SU-DHL-6 (cell line): ENCODE measurements at regions not wholly inside any gene's neighbourhood (a gene's known extent, or its start where the extent isn't known, plus 50 kb on each side); places are given as distances from the start of the nearest gene placed in this dataset.

Experiments used
- H2AFZ ChIP-seq: fragments of 200-600 bp; sonication (generic); 2 replicates; pipeline ENCODE4 v1.6.1; 2014; ENCODE audit warnings: low read depth, mild to moderate bottlenecking, moderate library complexity, mixed read lengths, antibody characterized with exemption, low read length; ENCODE audit not compliant: severe bottlenecking
- H3F3A ChIP-seq: fragments of 200-600 bp; shearing (Covaris generic); 2 replicates; pipeline ENCODE4 v1.6.0; 2016; ENCODE audit warnings: antibody characterized with exemption, mild to moderate bottlenecking; ENCODE audit not compliant: insufficient read depth
- H3K27ac ChIP-seq: fragments of 200-600 bp; sonication (generic); 2 replicates; pipeline ENCODE4 v1.5.1; 2016; ENCODE audit warnings: low read depth, mild to moderate bottlenecking, low read length, moderate library complexity, mixed read lengths
- H3K27me3 ChIP-seq: fragments of 200-600 bp; sonication (generic), shearing (Covaris generic); 2 replicates; pipeline ENCODE4 v1.6.0; 2014; ENCODE audit warnings: mild to moderate bottlenecking, low read length
- H3K36me3 ChIP-seq: fragments of 200-600 bp; sonication (generic); 2 replicates; pipeline ENCODE4 v1.6.1; 2014; ENCODE audit warnings: mild to moderate bottlenecking, low read length, mixed read lengths
- H3K4me2 ChIP-seq: fragments of 300-600, 200-600 bp; shearing (Covaris generic), sonication (generic); 2 replicates; pipeline ENCODE4 v1.6.0; 2014; ENCODE audit warnings: low read length, low read depth, mild to moderate bottlenecking; ENCODE audit not compliant: poor library complexity, severe bottlenecking
- H3K4me3 ChIP-seq: fragments of 200-600 bp; sonication (generic); 2 replicates; pipeline ENCODE4 v1.5.1; 2014; ENCODE audit warnings: antibody characterized with exemption, low read length, mild to moderate bottlenecking, mixed read lengths; ENCODE audit not compliant: insufficient read depth, poor library complexity, severe bottlenecking
- H3K79me2 ChIP-seq: fragments of 200-600 bp; sonication (generic); 2 replicates; pipeline ENCODE4 v1.6.1; 2014; ENCODE audit warnings: mild to moderate bottlenecking, low read length, moderate library complexity; ENCODE audit not compliant: insufficient read depth
- H3K9ac ChIP-seq: fragments of 200-600 bp; sonication (generic); 2 replicates; pipeline ENCODE4 v1.7.0; 2014; ENCODE audit warnings: mild to moderate bottlenecking, low read length
- H3K9me2 ChIP-seq: fragments of 200-600 bp; sonication (generic); replicated peaks from 2 replicates; pipeline ENCODE4 v1.6.1; 2014; ENCODE audit warnings: low read length; ENCODE audit not compliant: insufficient read depth
- H3K9me3 ChIP-seq: fragments of 200-600 bp; sonication (generic); 2 replicates; pipeline ENCODE4 v1.6.1; 2014; ENCODE audit warnings: low read length, mixed read lengths; ENCODE audit not compliant: insufficient read depth
- H4K20me1 ChIP-seq: fragments of 200-600 bp; sonication (generic); 2 replicates; pipeline ENCODE4 v1.6.1; 2014; ENCODE audit warnings: low read depth, mild to moderate bottlenecking, antibody characterized with exemption, low read length, moderate library complexity, mixed read lengths
- CTCF ChIP-seq: fragments of 200-600 bp; sonication (generic); IDR thresholded peaks from one replicate; pipeline ENCODE4 v1.5.1; 2017; ENCODE audit warnings: antibody characterized with exemption, mild to moderate bottlenecking, low read length, moderate library complexity; ENCODE audit not compliant: insufficient read depth, poor library complexity, severe bottlenecking
- EZH2phosphoT487 ChIP-seq: fragments of 200-600 bp; sonication (generic), shearing (Covaris generic); conservative IDR thresholded peaks from 2 replicates; pipeline ENCODE4 v1.6.1; 2018; ENCODE audit warnings: mild to moderate bottlenecking, antibody characterized with exemption, low read length, moderate library complexity, mixed read lengths

GRCh38 chr9:24738421-24738961, 192.8 kb upstream of the IZUMO3 start:
- H3K4me2 ChIP-seq = no peak overlapping the region

GRCh38 chr9:24731754-24732153, 186.1 kb upstream of the IZUMO3 start:
- TF ChIP-seq EZH2phosphoT487 (no peak), CTCF (no peak)
- Histone ChIP-seq H3K4me2 (no peak overlapping the region), H3K9me2 (no peaks in the 10 kb centered on the region), H3K9me3 (no peaks in the 10 kb centered on the region), H3F3A (no peaks in the 10 kb centered on the region), H4K20me1 (no peaks in the 10 kb centered on the region), H3K36me3 (no peaks in the 10 kb centered on the region), H3K79me2 (no peaks in the 10 kb centered on the region), H3K9ac (no peak overlapping the region), H2AFZ (no peak overlapping the region), H3K27ac (no peak overlapping the region), H3K27me3 (no peaks in the 10 kb centered on the region), H3K4me3 (no peak overlapping the region)

More at GRCh38 chr9:24738421-24738961, 192.8 kb upstream of the IZUMO3 start:
- no peak overlapping the region for H3K27ac ChIP-seq
- no peaks in the 10 kb centered on the region for H3F3A ChIP-seq
- H3K36me3 ChIP-seq = no peaks in the 10 kb centered on the region
- no peak overlapping the region for H2AFZ ChIP-seq
- TF ChIP-seq CTCF (no peak), EZH2phosphoT487 (no peak)
- no peak overlapping the region for H3K9ac ChIP-seq
- H4K20me1 ChIP-seq = no peaks in the 10 kb centered on the region
- no peaks in the 10 kb centered on the region for H3K9me2 ChIP-seq
- H3K4me3 ChIP-seq = no peak overlapping the region
- no peaks in the 10 kb centered on the region for H3K79me2 ChIP-seq
- no peaks in the 10 kb centered on the region for H3K27me3 ChIP-seq
- H3K9me3 ChIP-seq = no peaks in the 10 kb centered on the region

GRCh38 chr9:24721621-24722020, 175.9 kb upstream of the IZUMO3 start:
- no peak overlapping the region for H3K9ac ChIP-seq
- H3K27ac ChIP-seq = no peak overlapping the region
- H3K27me3 ChIP-seq = no peaks in the 10 kb centered on the region
- H4K20me1 ChIP-seq = no peaks in the 10 kb centered on the region
- no peaks in the 10 kb centered on the region for H3K9me2 ChIP-seq
- no peaks in the 10 kb centered on the region for H3F3A ChIP-seq
- no peaks in the 10 kb centered on the region for H3K79me2 ChIP-seq
- H2AFZ ChIP-seq = no peak overlapping the region
- no peak overlapping the region for H3K4me2 ChIP-seq
- H3K36me3 ChIP-seq = no peaks in the 10 kb centered on the region
- H3K9me3 ChIP-seq = no peaks in the 10 kb centered on the region
- no peak overlapping the region for H3K4me3 ChIP-seq
- TF ChIP-seq CTCF = no peak
- TF ChIP-seq EZH2phosphoT487 = no peak
